ENCODE measurements at regions not wholly inside any gene's neighbourhood (a gene's known extent, or its start where the extent isn't known, plus 50 kb on each side); places are given as distances from the start of the nearest gene placed in this dataset.

DNA sequence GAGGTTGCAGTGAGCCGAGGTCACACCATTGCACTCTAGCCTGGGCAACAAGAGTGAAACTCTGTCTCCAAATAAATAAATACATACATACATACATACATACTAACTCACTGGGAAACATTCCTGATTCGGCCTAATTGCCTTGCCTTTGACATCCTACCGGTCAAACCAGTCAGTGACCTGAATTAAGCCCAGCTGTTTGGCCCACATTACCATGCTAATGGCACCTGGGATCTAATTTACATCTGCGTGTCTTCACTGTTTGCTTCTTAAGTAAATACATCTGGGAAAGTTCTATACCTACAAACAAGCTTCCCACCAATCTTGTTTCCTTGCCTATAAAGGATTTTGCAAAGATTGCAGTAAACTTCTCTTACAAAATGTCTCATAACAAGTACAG, 230.2 kb upstream of the ZC3H15 start:
- no peak for TF ChIP-seq CTCF (IDR thresholded peaks at IDR 0.05)
- TF ChIP-seq POLR2A (IDR thresholded peaks at IDR 0.05) = no peak
